HG02588 (cell line): ENCODE measurements at regions not wholly inside any gene's neighbourhood (a gene's known extent, or its start where the extent isn't known, plus 50 kb on each side); places are given as distances from the start of the nearest gene placed in this dataset.

Experiments used
- ATAC-seq: cut with Tn5 transposase; IDR thresholded peaks from one replicate; pipeline ENCODE4 v1.9.1; 2021; ENCODE audit warnings: mild to moderate bottlenecking, moderate library complexity; ENCODE audit not compliant: unreplicated experiment

- no peak for ATAC-seq
These were observed 55.5 kb downstream of the INHBB start for GRCh38 chr2:120401275-120402066.

GRCh38 chr2:120402067-120402433, 56.1 kb downstream of the INHBB start:
- no peak for ATAC-seq

- ATAC-seq: no peak
These were observed 56.6 kb downstream of the INHBB start for GRCh38 chr2:120402508-120402907.

GRCh38 chr2:120403261-120403660, 57.3 kb downstream of the INHBB start:
- ATAC-seq: no peak

GRCh38 chr2:120403676-120404075, 57.7 kb downstream of the INHBB start:
- no peak for ATAC-seq

DNA sequence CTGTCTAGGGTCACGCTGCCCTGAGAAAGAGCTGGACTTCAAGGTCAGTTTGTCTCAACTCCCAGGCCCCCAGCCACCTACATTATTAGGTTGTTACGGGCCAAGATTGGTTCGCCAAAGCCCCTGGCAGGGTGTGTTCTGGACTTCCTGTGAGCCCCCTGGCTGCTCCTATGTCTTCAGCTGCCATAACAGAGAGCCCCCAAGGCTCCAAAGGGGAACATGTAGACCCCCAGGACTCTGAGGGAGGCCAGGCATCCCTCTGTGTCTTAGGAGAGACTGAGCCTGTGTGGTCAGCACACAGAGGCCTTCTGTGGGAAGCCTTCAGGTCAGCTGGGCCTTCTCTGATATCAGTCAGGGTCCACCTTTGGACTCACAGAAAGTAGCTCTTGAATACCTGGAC, 58.3 kb downstream of the INHBB start:
- no peak for ATAC-seq

DNA sequence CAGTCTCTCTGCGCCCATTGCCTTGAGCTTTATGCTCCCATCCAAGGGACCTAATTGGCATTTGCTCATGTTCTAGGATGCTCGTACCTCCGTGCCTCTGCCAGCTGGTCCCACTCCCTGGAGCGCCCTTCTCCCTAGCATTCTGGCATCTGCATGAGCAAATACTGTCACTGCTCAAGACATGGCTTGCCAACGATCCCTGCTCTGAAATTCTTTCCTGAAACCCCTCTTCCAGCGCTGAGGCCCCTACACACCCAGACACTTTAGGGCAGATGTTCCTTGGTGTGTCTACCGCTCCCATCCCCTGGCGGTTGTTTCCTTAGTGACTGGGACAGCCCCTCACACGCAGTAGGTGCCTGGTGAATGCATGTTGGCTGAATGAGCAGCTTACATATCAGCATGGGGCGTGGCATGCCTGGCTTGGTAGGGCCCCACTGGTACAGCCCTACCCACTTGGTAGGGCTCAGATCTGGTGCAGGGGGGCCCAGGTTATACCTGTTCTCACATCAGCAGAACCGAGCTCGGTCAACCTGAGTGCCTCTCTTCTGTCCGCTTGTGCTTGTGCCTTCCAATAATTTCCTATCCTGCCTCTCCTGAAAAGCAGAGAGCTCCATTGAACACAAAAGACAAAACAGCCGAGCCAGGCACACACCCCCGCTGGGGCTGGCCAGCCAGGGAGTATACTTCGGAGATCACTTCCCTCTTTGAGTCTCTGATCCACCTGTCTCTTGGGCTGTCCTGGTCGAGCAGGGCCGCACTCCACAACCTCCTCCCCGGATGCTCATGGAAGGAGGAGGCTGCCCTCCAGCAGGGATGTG, 59.2 kb downstream of the INHBB start:
- ATAC-seq: no peak

DNA sequence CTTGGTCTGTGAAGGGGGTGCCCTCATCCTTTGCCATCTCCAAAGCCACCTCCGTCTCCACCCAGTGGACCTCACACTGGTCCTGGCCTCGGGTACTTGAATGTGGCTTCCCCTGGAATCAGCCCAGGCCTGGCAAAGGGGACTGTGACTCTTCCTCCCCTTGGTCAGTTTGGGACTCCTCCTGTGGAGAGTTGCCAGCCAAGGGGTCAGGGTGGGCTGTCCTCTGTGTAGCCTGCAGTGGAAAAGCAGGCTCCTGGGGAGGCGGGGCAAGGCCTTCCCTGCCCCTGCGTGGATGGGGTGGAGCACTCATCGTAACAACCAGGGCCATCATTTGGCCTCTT, 59.8 kb downstream of the INHBB start:
- no peak for ATAC-seq

GRCh38 chr2:120406566-120406965, 60.6 kb downstream of the INHBB start:
- no peak for ATAC-seq

GRCh38 chr2:120410487-120410886, 64.6 kb downstream of the INHBB start:
- no peak for ATAC-seq

GRCh38 chr2:120415060-120415459, 69.1 kb downstream of the INHBB start:
- no peak for ATAC-seq

DNA sequence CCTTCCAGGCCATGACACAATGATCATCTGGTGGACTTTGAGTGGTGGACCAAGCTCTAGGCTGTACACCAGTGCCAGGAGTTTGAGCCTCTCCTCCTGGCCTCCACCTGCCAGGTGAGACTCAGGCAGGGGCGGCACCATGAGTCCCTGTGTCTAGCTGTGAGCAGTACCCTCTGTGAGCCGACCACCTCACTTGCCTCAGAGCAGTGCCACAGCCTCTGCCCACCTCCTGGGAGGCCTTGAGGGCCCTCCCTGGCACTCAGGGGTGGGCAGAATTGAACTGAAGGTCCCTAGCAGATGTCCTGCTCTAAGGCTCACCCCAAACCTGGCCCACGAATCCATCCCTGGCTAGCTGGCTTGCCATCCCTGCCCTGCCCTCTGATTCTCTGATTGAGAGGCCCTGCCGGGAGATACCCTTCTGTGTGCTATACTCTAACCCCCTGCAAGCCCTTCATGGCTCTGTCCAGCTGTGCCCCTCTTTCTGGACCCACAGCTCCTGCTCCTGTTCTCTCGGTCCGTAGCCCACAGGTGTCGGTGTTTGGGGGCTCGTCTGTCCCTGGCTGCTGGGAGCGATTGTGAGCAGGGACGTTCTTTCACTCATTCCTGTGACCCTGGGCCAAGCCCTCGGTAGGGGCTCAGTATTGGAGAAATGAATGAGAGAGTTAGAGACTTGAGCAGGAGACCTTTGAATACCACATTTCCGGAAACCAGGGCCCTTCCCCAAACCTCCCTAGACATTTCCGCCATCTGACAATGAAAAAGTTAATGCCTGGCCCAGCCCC, 70.0 kb downstream of the INHBB start:
- ATAC-seq: no peak

GRCh38 chr2:120418174-120418787, 72.3 kb downstream of the INHBB start:
- ATAC-seq: no peak

DNA sequence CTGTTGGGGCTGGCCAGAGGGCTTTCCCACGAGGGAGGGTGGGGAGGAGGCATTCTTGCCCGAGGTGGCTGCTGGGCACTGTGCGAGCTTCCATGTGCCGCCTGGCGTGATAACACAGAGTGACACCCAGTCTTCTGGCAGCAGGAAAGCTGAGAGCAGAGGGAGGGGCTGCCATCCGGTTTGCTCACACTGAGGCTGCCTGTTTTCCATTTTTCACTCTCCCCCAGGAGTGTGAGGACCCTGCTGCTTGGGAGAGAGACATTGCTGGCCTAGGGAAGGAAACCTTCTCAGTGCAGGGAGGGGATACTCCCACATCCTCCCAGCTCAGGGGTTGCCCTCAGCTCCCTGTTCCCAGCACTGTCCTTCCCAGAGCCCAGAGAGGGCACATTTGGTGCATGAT, 73.1 kb downstream of the INHBB start:
- no peak for ATAC-seq

DNA sequence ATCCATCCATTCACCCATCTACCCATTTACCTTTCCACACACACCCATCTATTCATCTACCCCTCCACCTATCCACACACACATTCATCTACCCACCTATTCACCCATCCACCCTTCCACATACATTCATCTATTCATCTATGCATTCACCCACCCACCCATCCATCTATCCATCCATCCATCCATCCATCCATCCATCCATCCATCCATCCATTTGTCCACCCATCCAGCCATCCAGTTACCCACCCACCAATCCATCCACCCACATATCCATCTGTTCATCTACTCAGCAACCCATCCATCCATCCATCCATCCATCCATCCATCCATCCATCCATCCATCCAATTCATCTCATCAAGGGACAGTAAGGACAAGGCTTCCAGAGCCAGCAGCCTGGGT, 74.0 kb downstream of the INHBB start:
- ATAC-seq: no peak

- no peak for ATAC-seq
These were observed 75.3 kb downstream of the INHBB start for GRCh38 chr2:120421126-120421829.

DNA sequence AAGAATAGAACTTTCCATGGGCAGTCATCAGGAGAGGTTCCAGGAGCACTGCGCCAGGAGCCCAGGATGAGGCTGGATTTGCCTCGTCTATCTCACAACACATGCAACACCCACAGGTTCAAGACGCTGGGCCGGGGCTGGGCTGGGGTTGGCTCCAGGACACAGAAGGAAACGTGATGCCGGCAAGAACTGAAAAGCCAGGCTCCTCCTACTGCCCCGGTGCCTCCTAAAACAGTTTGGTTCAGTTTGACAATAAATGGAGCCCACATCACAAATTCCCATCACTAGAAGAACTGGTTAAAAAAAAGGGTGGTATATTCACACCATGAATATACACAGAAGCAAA, 75.9 kb downstream of the INHBB start:
- ATAC-seq: no peak

DNA sequence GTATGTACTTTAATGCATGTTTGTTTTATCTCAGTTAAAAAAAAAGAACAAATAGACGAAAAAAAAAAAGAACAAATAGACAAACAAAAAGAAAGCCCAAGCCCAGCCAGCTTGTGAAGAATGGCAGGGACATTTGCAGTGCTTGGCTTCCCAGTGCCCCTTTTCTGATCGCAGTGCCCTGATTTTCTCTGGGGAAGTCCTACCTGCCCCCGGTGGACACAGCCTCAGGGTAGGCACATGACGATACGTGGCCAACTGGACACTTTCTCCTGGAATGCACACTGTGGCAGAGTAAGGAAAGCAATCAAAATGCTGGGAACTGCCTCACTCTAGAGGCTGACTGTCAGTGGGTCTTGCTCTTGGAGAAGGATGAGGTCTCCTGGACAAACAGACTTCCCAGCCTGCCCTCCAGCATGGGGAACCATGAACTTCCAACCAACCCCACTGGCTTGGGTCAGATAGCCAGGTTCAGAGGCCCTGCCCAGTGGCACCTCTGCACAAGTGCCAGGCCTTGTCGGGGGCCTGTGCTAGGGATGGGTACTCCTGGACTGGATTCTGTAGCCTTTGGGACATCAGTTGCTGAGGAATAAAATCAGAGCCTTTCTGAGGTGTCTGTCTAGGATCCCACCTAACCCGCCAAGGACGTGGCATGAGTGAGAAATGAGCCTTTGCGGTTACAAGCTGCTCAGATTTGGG, 76.7 kb downstream of the INHBB start:
- ATAC-seq: no peak

DNA sequence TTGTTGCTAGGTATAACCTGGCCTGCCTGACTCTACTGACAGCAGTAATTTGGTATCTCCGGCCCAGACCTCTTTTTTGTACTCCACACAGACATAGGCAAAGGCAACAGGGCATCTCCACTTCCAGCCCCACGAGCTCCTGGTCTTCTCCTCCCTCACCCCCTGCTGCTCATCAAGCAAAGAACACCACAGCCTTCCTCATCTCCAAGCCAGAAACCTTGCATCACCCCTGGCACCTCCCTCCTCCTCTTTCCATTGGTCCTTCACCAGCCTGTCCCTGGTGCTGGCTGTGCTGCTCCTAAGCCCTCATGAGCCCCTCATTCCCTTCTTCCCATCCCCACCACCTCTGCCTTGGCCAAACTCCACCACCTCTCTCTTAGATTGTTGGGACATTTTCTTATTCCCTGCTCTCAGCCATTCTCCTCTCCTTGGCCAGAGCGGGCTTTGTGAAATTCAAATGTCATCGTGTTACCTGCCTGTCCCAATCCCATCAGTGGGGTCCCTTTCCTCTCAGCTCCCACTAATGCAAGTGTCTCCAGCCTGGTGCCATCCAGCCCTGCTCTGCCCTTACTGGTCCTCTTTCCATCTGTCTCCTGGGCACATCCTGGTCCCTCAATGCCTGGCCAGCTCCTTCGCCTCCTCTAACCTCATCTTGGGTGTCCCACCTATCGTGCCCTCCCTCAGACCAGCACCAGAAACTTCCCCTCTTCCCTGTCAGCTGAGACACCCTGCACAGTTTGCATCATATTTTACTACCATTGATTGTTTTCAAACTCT, 77.4 kb downstream of the INHBB start:
- no peak for ATAC-seq
